ENCODE measurements at regions not wholly inside any gene's neighbourhood (a gene's known extent, or its start where the extent isn't known, plus 50 kb on each side); places are given as distances from the start of the nearest gene placed in this dataset.
A peak's percentile ranks its signal among the peaks of the same experiment; 100 is the strongest.

GRCh38 chr12:124431971-124432370 is 135.4 kb downstream of the NCOR2 start:
- DNase-seq (ENCODE audit: low read depth) = no peak

- DNase-seq (ENCODE audit: low read depth) = no peak
Measured at GRCh38 chr12:124430491-124430890, 135.6 kb downstream of the RFLNA start.

GRCh38 chr12:124429535-124429934 is 134.6 kb downstream of the RFLNA start:
- DNase-seq (ENCODE audit: low read depth) = no peak

- DNase-seq (ENCODE audit: low read depth) = peak; percentile 32
Measured at GRCh38 chr12:124428792-124429281, 133.9 kb downstream of the RFLNA start.

- peak; percentile 80 for DNase-seq (ENCODE audit: low read depth)
Measured at GRCh38 chr12:124428136-124428791, 133.4 kb downstream of the RFLNA start.

- no peak for DNase-seq (ENCODE audit: low read depth)
Measured at GRCh38 chr12:124426594-124427555, 132.0 kb downstream of the RFLNA start.

- peak; percentile 60 for DNase-seq (ENCODE audit: low read depth)
Measured at GRCh38 chr12:124425667-124426066, 130.8 kb downstream of the RFLNA start.

GRCh38 chr12:124424516-124424905 is 129.6 kb downstream of the RFLNA start:
- no peak for DNase-seq (ENCODE audit: low read depth)

GRCh38 chr12:124423761-124424515 is 129.0 kb downstream of the RFLNA start:
- no peak for DNase-seq (ENCODE audit: low read depth)

GRCh38 chr12:124422570-124423523 is 128.0 kb downstream of the RFLNA start:
- DNase-seq (ENCODE audit: low read depth) = peak; percentile 92

GRCh38 chr12:124422142-124422569 is 127.3 kb downstream of the RFLNA start:
- DNase-seq (ENCODE audit: low read depth) = peak; percentile 55

- DNase-seq (ENCODE audit: low read depth) = no peak
Measured at GRCh38 chr12:124420996-124421674, 126.2 kb downstream of the RFLNA start.

- no peak for DNase-seq (ENCODE audit: low read depth)
Measured at GRCh38 chr12:124420041-124420995, 125.4 kb downstream of the RFLNA start.

- DNase-seq (ENCODE audit: low read depth) = no peak
Measured at GRCh38 chr12:124419292-124420040, 124.6 kb downstream of the RFLNA start.

- DNase-seq (ENCODE audit: low read depth) = no peak
Measured at GRCh38 chr12:124418791-124419190, 123.9 kb downstream of the RFLNA start.

- no peak for DNase-seq (ENCODE audit: low read depth)
Measured at GRCh38 chr12:124418156-124418555, 123.3 kb downstream of the RFLNA start.

GRCh38 chr12:124416516-124417395 is 121.9 kb downstream of the RFLNA start:
- DNase-seq (ENCODE audit: low read depth) = no peak

Data from myocyte (in vitro differentiated cells).